OCI-LY7 (cell line): ENCODE measurements at regions not wholly inside any gene's neighbourhood (a gene's known extent, or its start where the extent isn't known, plus 50 kb on each side); places are given as distances from the start of the nearest gene placed in this dataset.

ENCODE experiments used
- BruUV-seq: library from RNA; stranded (reverse); fragments of 400-500 nt; replicated peaks from 2 replicates; lab custom pipeline; 2021; lab: Mats Ljungman, UMichigan
- CTCF ChIA-PET: fragments of 300-600 bp; sonication (Branson Sonifier 250); formaldehyde crosslinking; loops from one replicate; lab custom pipeline; 2022; ENCODE audit warnings: antibody characterized with exemption; ENCODE audit not compliant: unreplicated experiment; lab: Charles Lee
- POLR2A ChIA-PET: fragments of 300-600 bp; sonication (Branson Sonifier 250); formaldehyde crosslinking; loops from one replicate; lab custom pipeline; 2022; ENCODE audit warnings: antibody characterized with exemption; lab: Charles Lee
- DNase-seq: peaks from one replicate; pipeline ENCODE4 v3.0.0-alpha.2; 2015; ENCODE audit warnings: low spot score
- H2AFZ ChIP-seq: fragments of 200-600 bp; sonication (generic), shearing (Covaris generic); 2 replicates; pipeline ENCODE4 v1.6.1; 2014; ENCODE audit warnings: mild to moderate bottlenecking, antibody characterized with exemption, low read length, moderate library complexity
- H3K27ac ChIP-seq: fragments of 200-600 bp; sonication (generic); 2 replicates; pipeline ENCODE4 v1.5.1; 2014; ENCODE audit warnings: mixed run types, low read depth, mild to moderate bottlenecking, moderate library complexity, low read length, inconsistent platforms; ENCODE audit not compliant: poor library complexity, severe bottlenecking
- H3K36me3 ChIP-seq: fragments of 200-600 bp; sonication (generic); 2 replicates; pipeline ENCODE4 v1.6.1; 2014; ENCODE audit warnings: mild to moderate bottlenecking, antibody characterized with exemption, low read length, moderate library complexity, mixed read lengths; ENCODE audit not compliant: insufficient read depth
- H3K4me1 ChIP-seq: fragments of 200-600 bp; sonication (generic); 2 replicates; pipeline ENCODE4 v1.5.1; 2014; ENCODE audit warnings: mild to moderate bottlenecking, low read length; ENCODE audit not compliant: insufficient read depth, poor library complexity, severe bottlenecking
- H3K4me2 ChIP-seq: fragments of 200-600 bp; sonication (generic); 2 replicates; pipeline ENCODE4 v1.6.1; 2014; ENCODE audit warnings: mild to moderate bottlenecking, low read length
- H3K4me3 ChIP-seq: fragments of 200-600 bp; sonication (generic); 2 replicates; pipeline ENCODE4 v1.5.1; 2014; ENCODE audit warnings: mild to moderate bottlenecking, low read depth, low read length; ENCODE audit not compliant: poor library complexity, severe bottlenecking
- H3K79me2 ChIP-seq: fragments of 200-600 bp; sonication (generic); 2 replicates; pipeline ENCODE4 v1.6.1; 2016; ENCODE audit warnings: low read depth, mild to moderate bottlenecking, low read length, moderate library complexity, mixed read lengths; ENCODE audit not compliant: insufficient read depth
- H3K9me2 ChIP-seq: fragments of 200-600 bp; sonication (generic); 2 replicates; pipeline ENCODE4 v1.6.1; 2016; ENCODE audit warnings: mild to moderate bottlenecking, low read length, mixed read lengths; ENCODE audit not compliant: insufficient read depth
- H3K9me3 ChIP-seq: fragments of 200-600 bp; sonication (generic); 2 replicates; pipeline ENCODE4 v1.6.1; 2014; ENCODE audit warnings: mild to moderate bottlenecking, mixed run types, low read length, mixed read lengths
- H4K20me1 ChIP-seq: fragments of 200-600 bp; sonication (generic); 2 replicates; pipeline ENCODE4 v1.6.1; 2014; ENCODE audit warnings: mild to moderate bottlenecking, antibody characterized with exemption, low read length, moderate library complexity, mixed read lengths; ENCODE audit not compliant: insufficient read depth
- CTCF ChIP-seq: fragments of 200-600 bp; sonication (generic); conservative IDR thresholded peaks from 2 replicates; pipeline ENCODE4 v1.5.1; 2014; ENCODE audit warnings: mild to moderate bottlenecking, antibody characterized with exemption, low read length, moderate library complexity, mixed read lengths
- EZH2phosphoT487 ChIP-seq: fragments of 200-600 bp; sonication (generic); IDR thresholded peaks from 2 replicates; pipeline ENCODE4 v1.6.1; 2018; ENCODE audit warnings: low read depth, borderline replicate concordance, mild to moderate bottlenecking, mixed run types, antibody characterized with exemption, low read length, moderate library complexity, mixed read lengths
- intact Hi-C: fragments of 100-400 bp; cut with micrococcal nuclease; formaldehyde crosslinking; loops from one replicate; pipeline ENCODE4 v1.10.0; 2022; ENCODE audit not compliant: unreplicated experiment

- H3K9me3 ChIP-seq, result no peaks in the 10 kb centered on the region
- H4K20me1 ChIP-seq, result no peaks in the 10 kb centered on the region
- ChIA-PET CTCF (no interaction called here), POLR2A (interaction anchor here (0.5 to 1.1 kb wide), 2 partner anchors 52 to 64 kb away, joined by 3 read pairs; no protein-coding TSS in a partner anchor)
- H3K4me3 ChIP-seq, result no peak overlapping the region
- no peaks in the 10 kb centered on the region for H3K9me2 ChIP-seq
- no TSS peak for BruUV-seq
- H3K27ac ChIP-seq, result no peak overlapping the region
- no peak overlapping the region for H3K4me2 ChIP-seq
- DNase-seq, result no peak
- H3K36me3 ChIP-seq, result no peaks in the 10 kb centered on the region
- no peak overlapping the region for H2AFZ ChIP-seq
- intact Hi-C loops, result no loop called here
- H3K4me1 ChIP-seq, result no peaks in the 10 kb centered on the region
- no peak for TF ChIP-seq CTCF
- no peak for TF ChIP-seq EZH2phosphoT487
- no peaks in the 10 kb centered on the region for H3K79me2 ChIP-seq
Measured at GRCh38 chr7:118477036-118477435, 252.5 kb downstream of the ANKRD7 start.

- no peak for TF ChIP-seq CTCF
- no peak for TF ChIP-seq EZH2phosphoT487
- ChIA-PET CTCF (no interaction called here), POLR2A (no interaction called here)
- intact Hi-C loops, result no loop called here
- H3K4me3 ChIP-seq, result no peak overlapping the region
- no peaks in the 10 kb centered on the region for H3K9me2 ChIP-seq
- H4K20me1 ChIP-seq, result no peaks in the 10 kb centered on the region
- DNase-seq, result no peak
- no peaks in the 10 kb centered on the region for H3K36me3 ChIP-seq
- H2AFZ ChIP-seq, result no peak overlapping the region
- no peaks in the 10 kb centered on the region for H3K9me3 ChIP-seq
- no TSS peak for BruUV-seq
- H3K4me1 ChIP-seq, result no peaks in the 10 kb centered on the region
- H3K4me2 ChIP-seq, result no peak overlapping the region
- no peak overlapping the region for H3K27ac ChIP-seq
- H3K79me2 ChIP-seq, result no peaks in the 10 kb centered on the region
Measured at GRCh38 chr7:118478236-118478635, 253.7 kb downstream of the ANKRD7 start.

GRCh38 chr7:118478931-118479330, 254.4 kb downstream of the ANKRD7 start:
- no peaks in the 10 kb centered on the region for H3K4me1 ChIP-seq
- no peak overlapping the region for H3K4me2 ChIP-seq
- no peak overlapping the region for H2AFZ ChIP-seq
- intact Hi-C loops, result no loop called here
- no TSS peak for BruUV-seq
- H3K79me2 ChIP-seq, result no peaks in the 10 kb centered on the region
- no peaks in the 10 kb centered on the region for H3K9me2 ChIP-seq
- DNase-seq, result no peak
- POLR2A ChIA-PET, result interaction anchor here (0.8 kb wide), 1 partner anchor 52 kb away, joined by 5 read pairs; no protein-coding TSS in a partner anchor
- CTCF ChIA-PET, result no interaction called here
- no peak overlapping the region for H3K4me3 ChIP-seq
- no peaks in the 10 kb centered on the region for H4K20me1 ChIP-seq
- no peaks in the 10 kb centered on the region for H3K36me3 ChIP-seq
- no peaks in the 10 kb centered on the region for H3K9me3 ChIP-seq
- H3K27ac ChIP-seq, result no peak overlapping the region
- TF ChIP-seq EZH2phosphoT487 (no peak), CTCF (no peak)
